B cell (primary cell): ENCODE measurements at regions not wholly inside any gene's neighbourhood (a gene's known extent, or its start where the extent isn't known, plus 50 kb on each side); places are given as distances from the start of the nearest gene placed in this dataset.
"Not testable (repeated sequence)": the region's sequence is repeated elsewhere in the genome, so short reads cannot be mapped to it uniquely, and the experiment has no call there.

ENCODE experiments used
- ATAC-seq: fragments of 200-7000 bp; cut with Tn5 transposase; one replicate; pipeline ENCODE4 v1.10.0; 2021; ENCODE audit warnings: low read depth, mild to moderate bottlenecking, moderate number of reproducible peaks, moderate library complexity
- CTCF ChIA-PET: fragments of 350-600 bp; sonication (Branson Sonifier 250); formaldehyde crosslinking; loops from one replicate; lab custom pipeline; 2021; ENCODE audit warnings: antibody characterized with exemption, inconsistent platforms; lab: Charles Lee
- POLR2A ChIA-PET: fragments of 350-600 bp; sonication (Branson Sonifier 250); formaldehyde crosslinking; loops from one replicate; lab custom pipeline; 2021; ENCODE audit warnings: antibody characterized with exemption; lab: Charles Lee
- DNase-seq: peaks from one replicate; pipeline ENCODE4 v3.0.0; 2013
- H2AFZ ChIP-seq: 2 replicates; pipeline ENCODE4 v1.6.1; 2012; ENCODE audit warnings: mild to moderate bottlenecking, low read depth, low read length; ENCODE audit not compliant: insufficient read depth, poor library complexity, severe bottlenecking
- H3K27ac ChIP-seq, 2 donors: 1 replicate in 1 of 2; 2 replicates in 1 of 2; pipeline ENCODE4 v1.5.1; 2012 to 2013; ENCODE audit warnings: low read length in 2 of 2, mild to moderate bottlenecking in 2 of 2, moderate library complexity in 1 of 2
- H3K27me3 ChIP-seq, 4 experiments: fragments of 200-600 bp in 1 of 4; sonication (generic) in 1 of 4; replicated peaks in 1 of 4; 1 replicate in 2 of 4; 2 replicates in 2 of 4; pipeline versions ENCODE4 v1.6.1 to v1.7.0; 2013 to 2016; ENCODE audit warnings: low read length in 3 of 4, mild to moderate bottlenecking in 2 of 4, mixed read lengths in 1 of 4, moderate library complexity in 1 of 4; ENCODE audit not compliant: insufficient read depth in 4 of 4, control insufficient read depth in 3 of 4; ENCODE audit errors: control extremely low read depth in 1 of 4
- H3K36me3 ChIP-seq, 2 experiments: replicated peaks in 1 of 2; 1 replicate in 1 of 2; 2 replicates in 1 of 2; pipeline versions ENCODE4 v1.6.1 to v1.7.1; 2013; ENCODE audit warnings: low read length in 1 of 2; ENCODE audit not compliant: insufficient read depth in 2 of 2, control insufficient read depth in 1 of 2; ENCODE audit errors: control extremely low read depth in 1 of 2, extremely low read depth in 1 of 2
- H3K4me1 ChIP-seq, 2 donors: fragments of 200-600 bp in 1 of 2; sonication (generic) in 1 of 2; 1 replicate in 1 of 2; 2 replicates in 1 of 2; pipeline versions ENCODE4 v1.5.1 to v1.6.1; 2013 to 2017; ENCODE audit warnings: low read length in 2 of 2; ENCODE audit not compliant: control insufficient read depth in 2 of 2, insufficient read depth in 2 of 2
- H3K4me2 ChIP-seq: replicated peaks from 2 replicates; pipeline ENCODE3; 2012; ENCODE audit warnings: mild to moderate bottlenecking, low read depth, low read length; ENCODE audit not compliant: poor library complexity, severe bottlenecking
- H3K4me3 ChIP-seq, 5 experiments: fragments of 200-600 bp in 1 of 5; sonication (generic) in 1 of 5; 1 replicate in 3 of 5; 2 replicates in 2 of 5; pipeline versions ENCODE4 v1.5.1 to v1.7.0; 2011 to 2016; ENCODE audit warnings: low read length in 4 of 5, mild to moderate bottlenecking in 4 of 5, low read depth in 2 of 5, control low read depth in 1 of 5, moderate library complexity in 1 of 5; ENCODE audit not compliant: insufficient read depth in 1 of 5; ENCODE audit errors: control extremely low read depth in 1 of 5, extremely low read depth in 1 of 5
- H3K79me2 ChIP-seq: fragments of 200-600 bp; sonication (generic); one replicate; pipeline ENCODE4 v1.6.0; 2016; ENCODE audit warnings: low read length; ENCODE audit not compliant: control insufficient read depth, insufficient read depth
- H3K9ac ChIP-seq: fragments of 200-600 bp; sonication (generic); 2 replicates; pipeline ENCODE4 v1.6.1; 2017; ENCODE audit warnings: mild to moderate bottlenecking, low read length, moderate library complexity
- H3K9me3 ChIP-seq, 3 donors: one replicate each; pipeline versions ENCODE4 v1.6.1 to v1.7.1; 2013; ENCODE audit warnings: low read length in 2 of 3; ENCODE audit not compliant: control insufficient read depth in 2 of 3, insufficient read depth in 1 of 3; ENCODE audit errors: control extremely low read depth in 1 of 3
- H4K20me1 ChIP-seq: 2 replicates; pipeline ENCODE4 v1.6.0; 2012; ENCODE audit warnings: mild to moderate bottlenecking, low read length; ENCODE audit not compliant: insufficient read depth, control insufficient read depth, poor library complexity, severe bottlenecking
- H3K27ac Mint-ChIP-seq: one replicate; pipeline ENCODE4 v1.8.0; 2021; ENCODE audit warnings: mixed read lengths
- H3K27me3 Mint-ChIP-seq: one replicate; pipeline ENCODE4 v1.8.0; 2021; ENCODE audit warnings: mixed read lengths
- H3K4me1 Mint-ChIP-seq: one replicate; pipeline ENCODE4 v1.8.0; 2021; ENCODE audit warnings: mixed read lengths
- H3K4me3 Mint-ChIP-seq: one replicate; pipeline ENCODE4 v1.8.0; 2021; ENCODE audit warnings: mixed read lengths
- H3K9me3 Mint-ChIP-seq: one replicate; pipeline ENCODE4 v1.8.0; 2022; ENCODE audit warnings: mixed read lengths; ENCODE audit not compliant: insufficient read depth
- EZH2 ChIP-seq: IDR thresholded peaks from 2 replicates; pipeline ENCODE4 v1.6.1; 2012; ENCODE audit warnings: borderline replicate concordance, low read depth, mild to moderate bottlenecking, moderate library complexity, low read length; ENCODE audit not compliant: insufficient read depth, poor library complexity, severe bottlenecking
- WGBS: methylation state at CpG from one replicate; pipeline ENCODE4 v1.1.5; 2013; ENCODE audit warnings: missing lambda C conversion rate; ENCODE audit not compliant: insufficient coverage; 5-methylcytosine and 5-hydroxymethylcytosine counted together
- intact Hi-C: fragments of 100-400 bp; cut with micrococcal nuclease; formaldehyde crosslinking; loops from one replicate; pipeline ENCODE4 v1.10.0; 2022
- TF ChIP-seq, protein P1 (sequence below): fragments of 200-600 bp; IDR thresholded peaks from one replicate; pipeline ENCODE4 v1.8.0; 2022; ENCODE audit warnings: antibody characterized with exemption, mild to moderate bottlenecking

DNA sequence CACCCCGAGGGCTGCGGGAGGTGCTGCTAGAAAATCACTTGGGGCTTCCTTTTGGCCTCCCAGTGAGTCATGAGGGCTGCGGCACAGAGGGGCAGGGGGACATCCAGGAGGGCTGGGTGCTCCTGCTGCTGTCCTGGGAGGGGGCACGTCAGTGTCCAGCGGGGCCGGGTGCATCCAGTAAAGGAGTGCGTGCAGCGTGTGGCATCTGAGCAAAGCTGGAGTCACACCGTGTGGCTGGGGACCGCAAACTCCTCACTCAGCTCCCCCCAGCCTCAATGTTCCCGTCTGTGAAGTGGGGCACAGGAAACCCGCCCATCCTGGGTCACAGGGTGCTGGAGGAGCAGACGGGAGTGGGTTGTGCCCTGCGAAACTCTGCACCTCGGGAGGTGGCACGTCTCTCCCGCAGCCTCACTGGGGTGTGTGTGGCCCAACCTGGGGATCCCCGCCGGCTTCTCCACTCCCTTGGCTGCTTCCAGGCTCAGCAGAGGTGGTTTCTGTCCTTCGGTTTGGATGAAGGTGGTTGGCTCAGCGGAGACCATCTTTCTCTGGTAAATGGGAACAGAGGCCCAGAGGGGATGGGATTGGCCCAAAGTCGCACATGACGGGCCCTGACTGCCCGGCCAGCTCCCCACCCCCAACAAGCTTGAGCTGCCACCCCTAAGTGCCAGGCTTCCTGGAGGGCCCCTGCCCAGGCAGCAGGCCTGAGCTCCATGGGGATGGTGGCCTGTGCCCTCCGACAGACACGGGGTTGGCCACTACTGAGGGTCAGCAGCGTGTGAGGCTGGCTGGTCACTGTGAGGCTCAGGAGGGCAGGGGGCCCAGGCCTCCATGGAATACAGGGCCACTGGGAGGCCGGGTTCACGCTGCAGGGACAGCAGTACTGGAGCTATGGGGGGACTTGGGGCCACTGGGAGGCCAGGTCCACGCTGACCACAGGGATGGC, 114.9 kb downstream of the NPIPB11 start:
- intact Hi-C loops, H4K20me1 ChIP-seq, H3K4me3 ChIP-seq, CTCF ChIA-PET, ATAC-seq, POLR2A ChIA-PET, H3K27ac ChIP-seq, DNase-seq, H3K27me3 ChIP-seq, H3K79me2 ChIP-seq, H3K27ac Mint-ChIP-seq, H3K9me3 Mint-ChIP-seq, H3K4me3 Mint-ChIP-seq, H3K9me3 ChIP-seq, H3K9ac ChIP-seq, H3K36me3 ChIP-seq, H3K4me2 ChIP-seq, H2AFZ ChIP-seq, H3K27me3 Mint-ChIP-seq: not testable (repeated sequence)
- H3K4me1 ChIP-seq = peaks cover 6 to 25% of the 10 kb centered on the region in 2 donors
- WGBS = 90% methylated on average over 25 of the region's 30 CpGs
- H3K4me1 Mint-ChIP-seq = peaks cover 25% of the 10 kb centered on the region

DNA sequence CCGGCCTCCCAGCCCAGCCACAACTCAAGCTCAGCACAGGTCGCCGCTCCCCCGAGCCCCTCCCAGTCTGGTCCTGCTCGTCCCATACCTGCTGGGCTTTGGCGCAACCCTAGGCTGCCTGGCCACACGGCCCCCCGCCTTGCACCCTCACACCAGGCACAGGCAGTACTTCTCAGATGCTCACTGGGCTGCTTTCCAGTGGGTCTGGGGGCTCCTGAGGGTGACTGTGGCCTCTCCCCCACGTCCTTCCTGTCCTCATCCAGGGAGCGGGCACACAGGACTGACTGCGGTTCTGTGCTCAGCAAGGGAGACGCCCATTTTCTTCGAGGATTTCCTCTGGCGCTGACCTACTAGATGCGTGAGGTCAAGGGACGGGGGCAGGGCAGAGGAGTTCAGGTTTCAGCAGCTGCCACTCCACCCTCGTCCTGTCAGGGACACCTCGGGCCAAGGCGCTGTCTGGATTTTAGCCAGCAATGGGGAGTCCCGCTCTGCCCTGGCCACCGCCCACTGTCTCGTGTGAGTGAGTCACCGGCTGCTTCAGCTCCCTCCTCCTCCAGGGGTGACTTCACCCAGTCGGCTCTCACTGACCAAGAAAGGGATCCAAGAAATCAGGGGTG, 115.8 kb downstream of the NPIPB11 start:
- no peaks in the 10 kb centered on the region for H3K9me3 ChIP-seq
- peaks cover 6 to 19% of the 10 kb centered on the region in 2 donors for H3K4me1 ChIP-seq
- Mint-ChIP-seq H3K4me1 (peaks cover 24% of the 10 kb centered on the region), H3K27ac (peak overlapping the region; percentile 59), H3K9me3 (no peaks in the 10 kb centered on the region), H3K27me3 (no peaks in the 10 kb centered on the region), H3K4me3 (peak overlapping the region; percentile 83)
- WGBS = 36% methylated on average over 12 of the region's 24 CpGs
- TF ChIP-seq EZH2 = no peak
- TF ChIP-seq, protein P1, sequence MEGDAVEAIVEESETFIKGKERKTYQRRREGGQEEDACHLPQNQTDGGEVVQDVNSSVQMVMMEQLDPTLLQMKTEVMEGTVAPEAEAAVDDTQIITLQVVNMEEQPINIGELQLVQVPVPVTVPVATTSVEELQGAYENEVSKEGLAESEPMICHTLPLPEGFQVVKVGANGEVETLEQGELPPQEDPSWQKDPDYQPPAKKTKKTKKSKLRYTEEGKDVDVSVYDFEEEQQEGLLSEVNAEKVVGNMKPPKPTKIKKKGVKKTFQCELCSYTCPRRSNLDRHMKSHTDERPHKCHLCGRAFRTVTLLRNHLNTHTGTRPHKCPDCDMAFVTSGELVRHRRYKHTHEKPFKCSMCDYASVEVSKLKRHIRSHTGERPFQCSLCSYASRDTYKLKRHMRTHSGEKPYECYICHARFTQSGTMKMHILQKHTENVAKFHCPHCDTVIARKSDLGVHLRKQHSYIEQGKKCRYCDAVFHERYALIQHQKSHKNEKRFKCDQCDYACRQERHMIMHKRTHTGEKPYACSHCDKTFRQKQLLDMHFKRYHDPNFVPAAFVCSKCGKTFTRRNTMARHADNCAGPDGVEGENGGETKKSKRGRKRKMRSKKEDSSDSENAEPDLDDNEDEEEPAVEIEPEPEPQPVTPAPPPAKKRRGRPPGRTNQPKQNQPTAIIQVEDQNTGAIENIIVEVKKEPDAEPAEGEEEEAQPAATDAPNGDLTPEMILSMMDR = no peak
- no peaks in the 10 kb centered on the region for H4K20me1 ChIP-seq
- H3K9ac ChIP-seq = peak overlapping the region; percentile 26
- ATAC-seq (peak; percentile 91), DNase-seq (peak; percentile 58)
- ChIA-PET CTCF (no interaction called here), POLR2A (no interaction called here)
- no peak overlapping the region for H2AFZ ChIP-seq
- intact Hi-C loops = no loop called here
- peaks cover 0 to 4% (median 0%) of the 10 kb centered on the region in 4 experiments for H3K27me3 ChIP-seq
- H3K4me3 ChIP-seq = peak overlapping the region in 2 of 5 experiments; percentile 15 to 26
- no peak overlapping the region for H3K27ac ChIP-seq
- H3K36me3 ChIP-seq = no peaks in the 10 kb centered on the region
- no peaks in the 10 kb centered on the region for H3K79me2 ChIP-seq
- peak overlapping the region; percentile 59 for H3K4me2 ChIP-seq

DNA sequence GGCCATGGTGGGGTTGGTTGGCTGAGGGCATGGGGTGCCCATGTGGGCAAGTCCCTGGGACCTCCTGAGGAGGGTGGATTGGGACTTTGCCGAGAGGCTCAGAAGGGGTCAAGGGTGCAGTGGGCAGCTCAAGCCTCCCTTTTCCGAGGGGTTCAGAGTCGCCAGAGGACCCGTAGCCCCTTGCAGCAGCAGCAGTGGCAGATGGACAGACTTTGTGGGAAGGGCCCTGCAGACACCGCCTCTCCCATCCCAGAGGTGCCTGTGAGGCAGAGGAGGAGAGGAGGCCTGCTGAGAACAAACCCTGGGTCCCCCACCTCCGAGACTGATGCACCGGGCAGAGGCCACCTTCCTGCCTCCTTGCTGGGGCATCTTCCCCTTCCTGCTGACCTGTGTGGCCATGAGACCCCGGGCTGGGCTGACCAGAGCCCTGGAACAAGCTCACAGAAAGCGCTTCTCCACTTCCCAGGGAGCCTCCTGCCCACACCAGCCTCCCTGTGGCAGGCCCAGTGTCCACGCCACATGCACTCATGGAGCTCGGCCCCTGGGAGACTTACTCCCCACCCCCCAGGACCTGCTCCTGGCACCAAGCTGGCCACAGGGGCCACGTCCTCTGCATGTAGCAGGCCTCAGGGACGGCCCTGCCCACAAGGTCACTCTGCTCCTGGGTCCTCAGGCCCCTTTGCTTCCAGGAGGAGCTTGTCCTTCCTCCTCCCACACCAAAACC, 116.8 kb downstream of the NPIPB11 start:
- H3K4me3 ChIP-seq, H3K27me3 ChIP-seq, ATAC-seq, H3K27me3 Mint-ChIP-seq, H4K20me1 ChIP-seq, intact Hi-C loops, DNase-seq, H3K36me3 ChIP-seq, H3K9me3 ChIP-seq, H3K9me3 Mint-ChIP-seq, H3K4me3 Mint-ChIP-seq, H3K79me2 ChIP-seq, POLR2A ChIA-PET, H3K27ac ChIP-seq, H3K9ac ChIP-seq, H3K4me2 ChIP-seq, H2AFZ ChIP-seq, CTCF ChIA-PET, H3K27ac Mint-ChIP-seq: not testable (repeated sequence)
- H3K4me1 Mint-ChIP-seq = peaks cover 24% of the 10 kb centered on the region
- peaks cover 8 to 26% of the 10 kb centered on the region in 2 donors for H3K4me1 ChIP-seq
- 91% methylated on average over 9 of the region's 13 CpGs for WGBS
